SH-SY5Y (cell line): ENCODE measurements at regions not wholly inside any gene's neighbourhood (a gene's known extent, or its start where the extent isn't known, plus 50 kb on each side); places are given as distances from the start of the nearest gene placed in this dataset.

Experiments
- GATA2 ChIP-seq: IDR thresholded peaks from 2 replicates; pipeline ENCODE4 v1.6.1; 2011; ENCODE audit warnings: mild to moderate bottlenecking, low read depth, low read length
- GATA3 ChIP-seq: IDR thresholded peaks from 2 replicates; pipeline ENCODE4 v1.6.1; 2011; ENCODE audit warnings: low read depth, mild to moderate bottlenecking, low read length, moderate library complexity

DNA sequence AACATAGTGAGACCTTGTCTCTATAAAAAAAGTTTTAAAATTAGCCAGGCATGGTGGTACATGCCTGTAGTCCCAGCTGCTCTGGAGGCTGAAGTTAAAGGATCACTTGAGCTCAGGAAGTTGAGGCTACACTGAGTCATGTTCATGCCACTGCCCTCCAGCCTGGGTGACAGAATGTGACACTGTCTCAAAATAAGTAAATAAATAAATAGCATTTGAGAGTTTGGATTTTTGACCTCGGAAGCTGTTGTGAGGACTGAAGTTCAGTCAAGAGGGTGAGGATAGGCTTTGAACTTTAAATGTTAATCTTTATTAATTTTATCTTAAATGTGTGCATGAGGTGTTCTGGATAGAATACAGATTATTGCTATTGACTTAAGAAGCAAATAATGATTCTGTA is 110.2 kb downstream of the GNAT3 start:
- TF ChIP-seq GATA2 (no peak), GATA3 (no peak)
